ENCODE measurements at regions not wholly inside any gene's neighbourhood (a gene's known extent, or its start where the extent isn't known, plus 50 kb on each side); places are given as distances from the start of the nearest gene placed in this dataset.

- no peak overlapping the region for H3K4me3 Mint-ChIP-seq
- no peaks in the 10 kb centered on the region for H3K36me3 Mint-ChIP-seq (ENCODE audit: low read depth)
- DNase-seq = no peak
- no peak overlapping the region for H3K27ac Mint-ChIP-seq
- H3K27me3 Mint-ChIP-seq (ENCODE audit: low read depth, poor library complexity) = peaks cover 5% of the 10 kb centered on the region
- H3K4me1 Mint-ChIP-seq = no peaks in the 10 kb centered on the region
- TF ChIP-seq CTCF (IDR thresholded peaks at IDR 0.05) = no peak
- no peaks in the 10 kb centered on the region for H3K9me3 Mint-ChIP-seq
Observed at GRCh38 chr15:91420689-91421088, 320.6 kb downstream of the SV2B start.

GRCh38 chr15:91422797-91423196 is 322.7 kb downstream of the SV2B start:
- H3K27me3 Mint-ChIP-seq (ENCODE audit: low read depth, poor library complexity) = peaks cover 5% of the 10 kb centered on the region
- H3K36me3 Mint-ChIP-seq (ENCODE audit: low read depth) = no peaks in the 10 kb centered on the region
- H3K4me3 Mint-ChIP-seq = no peak overlapping the region
- H3K9me3 Mint-ChIP-seq = no peaks in the 10 kb centered on the region
- DNase-seq = no peak
- H3K4me1 Mint-ChIP-seq = no peaks in the 10 kb centered on the region
- no peak overlapping the region for H3K27ac Mint-ChIP-seq
- no peak for TF ChIP-seq CTCF (IDR thresholded peaks at IDR 0.05)

GRCh38 chr15:91424001-91424400 is 323.9 kb downstream of the SV2B start:
- Mint-ChIP-seq H3K27ac (no peak overlapping the region), H3K9me3 (no peaks in the 10 kb centered on the region), H3K36me3 (ENCODE audit: low read depth) (no peaks in the 10 kb centered on the region), H3K27me3 (ENCODE audit: low read depth, poor library complexity) (peaks cover 5% of the 10 kb centered on the region), H3K4me3 (no peak overlapping the region), H3K4me1 (no peaks in the 10 kb centered on the region)
- TF ChIP-seq CTCF (IDR thresholded peaks at IDR 0.05) = no peak
- DNase-seq = no peak

- Mint-ChIP-seq H3K4me3 (no peak overlapping the region), H3K36me3 (ENCODE audit: low read depth) (no peaks in the 10 kb centered on the region), H3K9me3 (no peaks in the 10 kb centered on the region), H3K27me3 (ENCODE audit: low read depth, poor library complexity) (peaks cover 5% of the 10 kb centered on the region), H3K27ac (no peak overlapping the region), H3K4me1 (peaks cover 12% of the 10 kb centered on the region)
- TF ChIP-seq CTCF (IDR thresholded peaks at IDR 0.05) = no peak
- no peak for DNase-seq
Observed at GRCh38 chr15:91426412-91426811, 326.4 kb downstream of the SV2B start.

GRCh38 chr15:91429973-91430372 is 329.9 kb downstream of the SV2B start:
- H3K27me3 Mint-ChIP-seq (ENCODE audit: low read depth, poor library complexity) = no peaks in the 10 kb centered on the region
- no peak overlapping the region for H3K27ac Mint-ChIP-seq

More at GRCh38 chr15:91429973-91430372, 329.9 kb downstream of the SV2B start:
- Mint-ChIP-seq H3K9me3 (peaks cover 4% of the 10 kb centered on the region), H3K36me3 (ENCODE audit: low read depth) (no peaks in the 10 kb centered on the region), H3K4me1 (peaks cover 12% of the 10 kb centered on the region), H3K4me3 (no peak overlapping the region)
- no peak for DNase-seq
- TF ChIP-seq CTCF (IDR thresholded peaks at IDR 0.05) = no peak
